HUDEP-2 (cell line): ENCODE measurements at regions not wholly inside any gene's neighbourhood (a gene's known extent, or its start where the extent isn't known, plus 50 kb on each side); places are given as distances from the start of the nearest gene placed in this dataset.

Experiments
- DNase-seq, 76 experiments: peaks; one replicate each; lab custom pipeline; 2025; ENCODE audit not compliant: unreplicated experiment in 76 of 76; lab: John Stamatoyannopoulos, UW

GRCh38 chr1:57886376-57886775 is 462.5 kb upstream of the DAB1 start:
- DNase-seq = no peak

DNA sequence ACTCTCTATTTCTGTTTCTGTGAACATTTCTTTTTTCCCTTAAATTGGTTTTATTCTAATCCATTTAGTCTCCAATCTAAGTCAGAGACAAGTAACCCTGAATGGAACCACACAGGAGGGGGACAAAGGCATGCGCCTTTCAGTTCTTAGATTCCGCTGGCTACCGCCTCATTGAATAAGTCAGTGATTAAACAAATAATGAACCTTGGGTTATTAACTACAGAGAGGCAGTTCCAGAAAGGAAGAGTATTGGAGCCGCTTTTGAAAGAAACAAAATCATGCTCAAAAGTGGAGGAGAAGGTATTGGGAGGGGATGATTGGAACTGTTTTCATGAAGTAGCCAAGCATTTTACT is 459.8 kb upstream of the DAB1 start:
- DNase-seq = no peak

- DNase-seq = no peak
Measured at GRCh38 chr1:57882934-57883641, 459.2 kb upstream of the DAB1 start.

- DNase-seq = no peak
Measured at GRCh38 chr1:57882072-57882471, 458.2 kb upstream of the DAB1 start.

DNA sequence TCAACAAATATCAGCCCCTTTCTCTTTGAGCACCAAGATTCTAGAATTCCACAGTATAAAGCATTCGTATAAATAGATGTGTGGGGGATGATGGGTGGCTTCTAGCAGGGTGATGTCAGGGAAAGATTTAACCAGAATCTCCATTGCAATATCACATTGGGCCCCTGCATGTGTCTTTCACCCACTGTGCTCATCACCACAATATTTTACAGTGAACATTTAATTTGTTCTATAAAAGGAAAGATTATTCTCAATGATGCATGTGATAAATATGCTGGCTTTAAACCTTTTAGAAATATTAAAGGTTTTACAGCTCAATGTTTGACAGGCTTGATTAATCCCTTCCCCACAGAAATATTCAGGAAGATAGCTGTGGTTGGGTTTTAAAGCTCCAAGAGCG is 457.8 kb upstream of the DAB1 start:
- no peak for DNase-seq

DNA sequence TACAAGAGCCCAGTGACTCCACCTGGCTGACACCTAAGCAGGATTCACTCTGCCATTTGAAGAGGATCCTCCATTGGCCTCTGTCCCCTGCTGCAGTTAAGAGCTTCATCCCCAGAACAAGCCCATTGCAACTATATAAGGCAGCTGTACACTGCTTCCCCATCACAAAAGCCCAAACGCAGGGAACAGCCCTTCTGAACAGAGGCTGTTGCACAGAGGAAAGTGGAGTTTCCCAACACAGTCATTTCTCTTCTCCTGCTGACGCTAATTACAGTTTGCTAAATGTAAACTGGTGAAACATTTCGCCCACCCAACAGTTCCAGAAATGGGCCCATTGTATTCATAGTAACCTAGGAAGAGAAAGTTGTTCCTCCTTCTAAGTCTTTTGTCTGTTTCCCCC is 455.8 kb upstream of the DAB1 start:
- DNase-seq = no peak

- DNase-seq = no peak
Measured at GRCh38 chr1:57874418-57874877, 450.6 kb upstream of the DAB1 start.

- no peak for DNase-seq
Measured at GRCh38 chr1:57872913-57873312, 449.1 kb upstream of the DAB1 start.

GRCh38 chr1:57868908-57869307 is 445.0 kb upstream of the DAB1 start:
- DNase-seq = no peak

GRCh38 chr1:57868239-57868638 is 444.4 kb upstream of the DAB1 start:
- no peak for DNase-seq

GRCh38 chr1:57866998-57867397 is 443.1 kb upstream of the DAB1 start:
- DNase-seq = no peak

- no peak for DNase-seq
Measured at GRCh38 chr1:57860931-57861565, 437.2 kb upstream of the DAB1 start.

GRCh38 chr1:57860325-57860724 is 436.5 kb upstream of the DAB1 start:
- DNase-seq = no peak

- no peak for DNase-seq
Measured at GRCh38 chr1:57858740-57859139, 434.9 kb upstream of the DAB1 start.

GRCh38 chr1:57857809-57858208 is 433.9 kb upstream of the DAB1 start:
- DNase-seq = no peak

DNA sequence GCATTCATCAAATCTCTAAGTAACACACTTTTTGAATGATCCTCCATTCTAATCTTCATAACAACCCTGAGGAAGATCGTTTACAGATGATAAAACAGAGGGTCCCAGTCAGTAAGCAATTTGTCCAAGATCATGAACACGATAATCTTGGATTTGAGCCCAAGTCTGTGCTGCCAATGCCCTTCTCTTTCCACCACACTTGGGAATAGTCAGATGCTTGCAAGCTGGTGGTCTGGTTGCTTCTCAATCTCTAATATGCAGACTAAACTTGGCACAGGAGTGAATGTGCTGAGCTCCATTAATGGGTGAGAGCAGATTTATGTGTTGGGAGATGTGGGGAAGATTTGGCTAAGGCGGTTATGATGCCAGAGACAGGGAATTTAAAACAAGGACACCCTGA is 430.6 kb upstream of the DAB1 start:
- no peak for DNase-seq

DNA sequence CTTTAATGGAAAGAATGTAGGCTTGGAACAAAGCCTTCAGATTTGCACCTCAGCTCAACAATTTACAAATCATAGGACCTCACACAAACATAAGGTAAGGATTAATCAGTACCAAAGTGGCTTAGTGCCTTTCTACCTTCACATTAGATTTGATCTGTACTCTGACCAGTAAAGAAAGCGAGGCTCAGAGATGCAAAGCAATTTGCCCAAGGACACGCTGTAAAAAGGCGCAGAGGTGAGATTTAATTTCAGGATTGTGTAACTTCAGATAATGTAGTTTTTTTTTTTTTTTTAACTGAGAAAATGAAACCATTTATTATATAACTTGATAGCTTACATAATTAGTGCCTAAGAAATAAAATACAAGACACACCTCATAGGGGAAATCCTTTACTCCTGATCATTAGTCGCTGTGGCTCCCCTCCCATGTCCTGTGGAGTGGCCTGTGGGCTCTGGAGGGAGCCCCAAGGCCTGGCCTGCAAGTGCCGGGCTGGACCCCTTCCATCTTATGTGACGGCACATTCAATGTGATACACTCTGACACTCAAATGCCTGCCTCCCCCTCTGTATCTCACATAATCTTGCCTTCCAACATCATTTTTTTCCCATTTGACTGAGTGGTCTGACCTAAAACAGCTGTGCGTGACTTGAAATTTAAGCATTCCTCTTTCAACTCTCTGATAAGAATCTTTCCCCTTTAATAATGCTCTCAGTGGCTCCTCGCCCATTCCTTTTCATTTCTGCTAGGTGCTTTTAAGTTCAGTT is 426.5 kb upstream of the DAB1 start:
- no peak for DNase-seq

GRCh38 chr1:57848406-57848805 is 424.5 kb upstream of the DAB1 start:
- DNase-seq = no peak

DNA sequence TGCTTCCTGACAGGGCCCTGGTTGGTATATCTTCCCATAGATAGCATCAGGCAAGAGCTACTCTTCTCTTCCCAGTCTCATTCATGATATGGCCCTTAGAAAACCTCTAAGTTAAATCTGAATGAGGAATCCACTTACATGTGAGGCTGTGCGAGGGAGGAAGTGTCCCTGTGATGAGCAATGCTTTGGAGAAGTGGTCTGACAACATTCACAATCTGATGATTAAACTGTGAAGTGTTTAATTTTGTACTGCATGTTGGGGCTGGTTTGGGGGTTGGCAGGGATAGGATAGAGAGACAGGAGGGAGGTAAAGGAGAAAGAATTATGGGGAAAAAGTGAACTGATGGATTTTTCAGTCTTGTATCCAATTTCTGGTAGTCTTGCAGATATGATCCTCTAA is 421.2 kb upstream of the DAB1 start:
- no peak for DNase-seq

DNA sequence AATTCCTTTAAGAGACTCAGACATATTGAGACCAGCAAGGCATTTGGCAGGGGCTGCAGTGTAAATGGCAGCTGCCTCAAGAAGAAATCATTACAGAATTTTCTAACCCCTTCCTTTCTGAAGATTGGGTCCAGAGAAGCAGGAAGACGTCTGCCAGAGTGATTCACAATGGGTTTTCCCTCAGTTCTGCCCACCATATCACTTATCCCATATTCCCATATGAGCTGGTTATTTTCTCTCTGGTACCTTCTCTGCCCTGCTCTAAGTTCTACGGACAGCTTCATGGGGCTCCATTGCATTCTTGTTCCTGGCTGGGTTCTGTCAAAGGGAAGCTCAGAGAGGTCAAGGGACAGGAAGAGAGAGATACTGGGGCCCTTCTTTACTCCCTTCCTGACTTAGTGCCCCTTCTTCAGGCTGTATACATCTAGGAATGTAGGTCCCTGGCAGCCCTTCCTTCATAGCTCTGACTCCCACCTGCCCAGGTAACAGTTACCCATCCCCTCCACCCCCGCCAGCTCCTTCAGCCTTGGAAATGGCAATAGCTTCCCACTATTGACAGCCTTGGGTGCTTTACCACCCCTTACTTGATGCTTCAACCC is 420.6 kb upstream of the DAB1 start:
- DNase-seq = no peak

DNA sequence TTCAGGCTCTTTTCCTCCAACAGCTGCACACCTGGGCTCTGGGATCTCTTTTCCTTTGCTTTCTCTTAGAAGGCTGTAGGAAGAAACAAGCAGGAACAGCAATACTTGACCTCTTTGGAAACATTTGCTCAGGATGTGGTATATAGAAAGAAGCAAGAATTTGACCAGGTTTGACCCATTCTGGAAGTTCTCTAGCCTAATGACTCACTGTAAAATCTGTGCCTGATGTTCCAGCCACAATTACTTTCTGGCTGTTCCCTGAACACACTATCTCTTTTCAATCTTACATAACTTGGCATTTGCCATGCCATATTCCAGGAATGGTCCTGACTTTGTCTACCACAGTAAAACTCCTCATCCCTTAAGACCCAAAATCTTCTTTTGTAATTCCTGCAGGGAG is 419.9 kb upstream of the DAB1 start:
- DNase-seq = no peak

DNA sequence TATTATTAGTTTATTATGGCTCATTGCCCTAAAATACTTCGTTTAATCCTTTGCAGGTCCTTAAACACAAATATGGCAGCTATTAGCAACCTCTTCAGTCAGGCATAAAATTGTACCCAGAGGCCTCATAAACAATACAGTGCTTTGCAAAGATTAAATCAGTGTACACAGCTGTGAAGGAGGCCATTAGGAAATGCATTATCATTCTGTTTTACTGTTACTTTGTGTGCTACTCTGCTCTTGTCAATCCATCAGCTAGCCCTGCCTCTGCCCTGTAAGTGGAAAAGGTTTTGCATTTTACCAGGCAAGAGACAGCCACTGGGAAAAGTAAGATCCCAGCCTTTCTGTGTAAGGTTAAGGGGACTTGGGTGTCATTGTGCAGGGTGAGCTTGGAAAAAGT is 415.7 kb upstream of the DAB1 start:
- no peak for DNase-seq
